NCI-H345 treated with DMSO at 0.1 percent for 48 hours (cell line): ENCODE measurements at regions not wholly inside any gene's neighbourhood (a gene's known extent, or its start where the extent isn't known, plus 50 kb on each side); places are given as distances from the start of the nearest gene placed in this dataset.
A peak's percentile ranks its signal among the peaks of the same experiment; 100 is the strongest.
"Not testable (repeated sequence)": the region's sequence is repeated elsewhere in the genome, so short reads cannot be mapped to it uniquely, and the experiment has no call there.

Experiments
- DNase-seq: peaks from one replicate; lab custom pipeline; 2025; ENCODE audit not compliant: unreplicated experiment; lab: John Stamatoyannopoulos, UW

DNA sequence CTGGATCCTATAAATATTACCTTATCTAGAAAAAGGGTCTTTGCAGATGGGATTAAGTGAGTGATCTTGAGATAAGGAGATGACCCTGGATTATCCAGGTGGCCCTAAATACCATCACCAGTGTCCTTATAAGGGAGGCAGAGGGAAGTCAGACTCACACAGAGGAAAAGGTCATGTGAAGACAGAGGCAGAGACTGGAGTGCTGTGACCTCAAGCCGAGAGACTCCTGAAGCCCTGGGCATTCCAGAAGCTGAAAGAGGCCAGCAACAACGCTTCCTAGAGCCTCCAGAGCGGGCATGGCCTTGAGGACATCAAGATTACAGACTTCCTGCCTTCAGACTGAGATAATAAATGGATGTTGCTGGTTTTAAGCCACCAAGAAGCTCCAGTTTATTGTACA, 118.8 kb downstream of the ATPSCKMT start:
- DNase-seq: no peak

DNA sequence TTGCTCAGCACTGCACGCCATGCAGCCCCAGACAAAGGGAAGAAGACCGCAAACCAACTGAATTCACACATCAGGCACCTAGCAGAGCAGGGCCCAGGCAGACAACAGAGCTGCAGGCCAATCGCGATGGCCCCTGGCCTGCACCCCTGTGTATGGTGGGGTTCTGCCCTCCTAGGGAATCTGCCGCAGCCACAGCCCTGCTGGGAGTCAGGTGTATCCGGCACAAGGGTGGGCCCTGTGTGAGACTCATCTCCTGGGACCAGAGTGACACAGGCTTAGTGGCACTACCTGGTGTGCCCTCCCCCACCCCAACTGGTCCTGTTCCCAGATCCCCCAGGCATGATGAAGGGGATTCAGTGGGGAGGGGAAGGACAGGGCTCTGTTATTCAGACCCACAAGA, 122.8 kb downstream of the ATPSCKMT start:
- no peak for DNase-seq

DNA sequence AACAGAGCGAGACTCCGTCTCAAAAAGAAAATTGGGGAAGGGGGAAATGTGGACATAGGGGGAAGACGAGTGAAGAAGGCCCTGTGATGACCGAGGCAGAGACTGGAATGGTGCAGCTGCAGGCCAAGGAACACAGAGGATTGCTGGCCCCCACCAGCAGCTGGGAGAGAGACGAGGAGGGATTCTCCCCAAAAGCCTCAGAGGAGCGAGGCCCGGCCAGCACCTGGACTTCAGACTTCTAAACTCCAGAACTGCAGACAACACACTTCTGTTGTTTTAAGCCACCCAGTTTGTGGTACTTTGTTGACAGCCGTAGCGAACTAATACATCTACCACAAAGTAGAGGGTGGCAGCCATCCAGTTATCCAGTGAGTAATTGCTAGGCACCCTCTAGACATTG, 124.6 kb downstream of the ATPSCKMT start:
- no peak for DNase-seq

DNA sequence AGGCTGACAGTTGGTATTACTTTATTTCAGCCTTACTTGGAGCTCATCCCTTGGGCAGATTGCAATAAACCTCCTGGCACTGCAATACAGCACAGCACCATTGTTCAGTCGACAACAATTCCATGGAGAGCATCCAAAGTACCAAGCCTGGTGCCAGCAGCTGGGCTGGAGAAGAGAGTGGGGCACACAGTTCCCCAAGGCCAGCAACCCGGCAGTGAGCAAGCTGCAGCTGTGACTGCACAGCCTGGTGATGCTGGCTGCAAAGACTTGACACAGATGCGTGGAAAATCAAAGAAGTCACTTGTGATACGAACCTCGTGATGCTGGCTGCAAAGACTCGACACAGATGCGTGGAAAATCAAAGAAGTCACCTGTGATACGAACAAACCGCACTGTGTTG, 125.4 kb downstream of the ATPSCKMT start:
- no peak for DNase-seq

DNA sequence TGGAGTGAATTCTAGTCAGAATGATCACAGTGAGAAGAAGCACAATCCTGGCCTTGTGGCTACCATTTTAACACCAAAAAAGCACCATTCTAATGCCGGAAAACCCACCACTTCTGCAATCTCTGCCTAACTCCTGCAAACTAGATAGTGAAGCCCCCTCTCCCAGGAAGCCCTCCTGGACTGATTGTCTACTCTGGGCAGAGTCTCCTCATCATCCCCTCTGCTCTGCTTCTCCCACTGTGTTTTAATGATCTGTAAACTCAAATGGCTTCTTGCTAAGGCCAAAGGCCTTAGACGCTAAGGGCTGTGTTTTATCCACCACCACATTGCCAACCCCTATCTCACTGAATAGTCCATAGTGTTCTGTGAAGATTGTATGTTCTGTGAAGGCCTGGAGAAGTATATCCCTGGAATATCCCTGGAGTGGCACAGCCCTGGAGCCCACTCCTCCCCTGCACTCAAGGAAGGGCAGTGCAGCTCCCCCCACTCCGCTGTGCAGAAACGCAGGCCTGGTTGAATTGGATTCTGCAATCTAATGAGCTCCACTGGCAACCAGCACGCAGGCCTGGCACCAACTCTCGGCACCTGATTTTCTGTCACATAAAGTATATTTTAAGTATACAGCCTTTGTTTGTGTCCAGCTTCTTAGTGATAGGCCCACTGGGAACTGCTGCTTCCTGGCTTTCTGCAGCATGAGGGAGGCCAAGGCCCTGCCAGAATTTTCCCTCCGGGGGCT, 126.3 kb downstream of the ATPSCKMT start:
- no peak for DNase-seq

DNA sequence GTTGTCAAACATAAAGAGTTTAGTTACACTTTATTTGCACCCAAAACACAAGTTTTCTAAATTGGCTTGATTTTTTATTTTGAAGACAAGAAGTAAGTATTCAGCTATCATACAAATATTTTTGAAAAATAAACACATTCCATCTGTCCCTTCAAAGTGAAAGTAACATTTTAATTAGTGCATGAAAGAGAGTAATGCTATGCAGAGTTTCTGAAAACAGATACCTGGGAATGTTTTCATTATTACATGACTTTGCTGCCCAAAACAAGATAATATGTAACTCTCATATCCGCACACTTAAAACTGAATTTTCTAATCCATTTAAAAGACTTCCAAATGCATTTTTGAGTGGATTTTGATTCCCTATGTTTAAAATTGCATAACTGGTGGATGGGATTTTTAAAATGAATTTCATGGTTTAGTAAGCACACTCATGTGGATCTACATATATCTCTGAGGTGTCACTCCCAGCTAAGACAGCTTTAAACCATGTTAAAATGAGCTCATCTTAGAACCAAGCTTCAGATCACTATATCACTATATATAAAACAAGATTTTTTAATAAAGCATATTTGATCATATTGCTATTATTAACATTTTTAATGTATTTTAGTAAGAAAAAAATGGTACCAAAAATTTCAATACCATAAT, 127.5 kb downstream of the ATPSCKMT start:
- no peak for DNase-seq

DNA sequence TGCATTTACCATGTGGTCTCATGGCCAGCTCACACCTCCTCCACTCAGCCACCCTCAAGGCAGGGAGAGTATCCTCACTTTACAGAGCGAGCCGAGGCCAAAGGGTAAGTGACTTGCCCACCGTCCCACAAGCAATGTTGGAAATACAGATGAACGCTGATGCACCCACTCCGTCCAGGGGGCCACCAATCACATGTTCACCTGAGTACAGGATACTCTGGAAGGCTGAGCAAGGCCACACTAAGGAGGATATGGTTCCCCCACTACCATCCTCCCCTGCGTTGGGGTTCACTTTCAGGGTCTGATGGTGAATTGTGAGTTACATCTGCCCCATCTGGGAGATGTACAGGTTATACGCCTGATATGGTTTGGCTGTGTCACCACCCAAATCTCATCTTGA, 128.8 kb downstream of the ATPSCKMT start:
- no peak for DNase-seq

DNA sequence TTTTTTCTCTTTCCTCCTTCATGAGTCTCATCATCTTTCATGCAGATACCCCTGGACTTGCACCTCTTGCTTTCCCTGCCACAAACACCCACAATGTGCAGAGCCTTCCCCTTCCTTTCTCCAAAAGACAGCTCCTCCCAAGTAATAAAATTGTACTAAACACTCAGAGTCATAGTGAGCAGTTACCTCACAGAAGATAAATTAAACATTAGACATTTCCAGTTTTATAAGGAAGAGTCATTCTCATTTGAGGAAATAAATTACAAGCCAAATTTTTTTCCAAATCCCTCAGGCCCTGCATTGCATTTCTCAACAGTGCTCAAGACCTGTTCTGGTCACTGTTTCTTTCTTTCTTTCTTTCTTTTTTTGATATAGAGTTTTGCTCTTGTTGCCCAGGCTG, 131.5 kb downstream of the ATPSCKMT start:
- no peak for DNase-seq

DNA sequence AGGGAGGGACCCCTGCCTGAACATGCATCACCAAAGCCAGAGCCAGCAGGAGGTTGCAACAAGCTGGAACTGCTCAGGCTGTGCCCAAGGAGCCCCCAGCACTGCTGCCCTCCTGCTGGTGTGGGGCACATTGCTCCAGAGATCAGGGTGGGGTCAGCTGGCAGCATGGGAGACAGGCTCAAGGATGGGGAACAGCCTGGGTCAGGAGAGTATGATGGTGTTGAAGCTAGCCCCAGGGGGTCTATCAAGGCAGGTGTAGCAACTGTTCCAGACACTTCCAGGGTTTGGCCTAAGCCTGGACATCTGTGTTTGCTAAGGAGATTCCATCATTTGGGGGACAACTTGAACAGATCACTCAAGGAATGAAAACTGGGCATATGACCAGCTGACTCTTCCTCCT, 133.1 kb downstream of the ATPSCKMT start:
- no peak for DNase-seq

DNA sequence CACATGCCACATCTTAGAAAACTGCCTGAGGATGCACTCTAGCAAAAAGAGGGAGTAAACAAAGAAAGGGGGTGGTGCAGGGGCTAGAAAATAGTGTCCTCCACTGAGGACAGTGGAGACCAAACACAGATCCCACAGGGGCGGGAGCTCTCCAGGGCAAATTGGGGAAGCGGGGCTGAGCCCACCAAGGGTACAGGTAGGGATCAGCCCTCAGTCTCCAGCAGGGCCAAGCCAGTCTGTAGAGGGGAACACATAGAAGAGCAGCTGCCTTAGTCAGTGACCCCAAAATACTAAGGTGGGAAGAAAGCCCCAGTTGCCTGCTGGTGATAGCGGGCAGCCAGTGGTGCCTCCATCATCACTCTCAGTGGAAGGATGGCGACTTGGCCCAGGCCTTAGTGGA, 134.0 kb downstream of the ATPSCKMT start:
- no peak for DNase-seq

DNA sequence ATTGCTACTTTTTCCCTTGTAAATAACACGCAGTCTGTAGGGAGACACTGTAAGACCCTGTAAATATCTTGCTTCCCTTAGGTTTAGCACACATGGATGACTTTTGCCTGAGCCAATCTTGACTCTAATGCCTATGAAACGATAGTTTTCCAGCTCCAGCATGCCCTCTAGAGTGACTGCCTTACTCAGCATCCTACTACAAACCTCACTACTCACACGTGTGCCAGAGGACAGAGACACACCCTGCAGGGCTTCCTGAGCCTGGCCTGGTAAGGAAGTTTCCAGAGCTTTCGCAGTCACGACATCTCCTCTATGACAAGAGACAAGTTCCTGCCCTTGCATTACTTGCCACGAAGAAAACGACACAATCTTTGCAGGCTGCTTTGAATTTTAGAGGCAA, 138.1 kb downstream of the ATPSCKMT start:
- no peak for DNase-seq

DNA sequence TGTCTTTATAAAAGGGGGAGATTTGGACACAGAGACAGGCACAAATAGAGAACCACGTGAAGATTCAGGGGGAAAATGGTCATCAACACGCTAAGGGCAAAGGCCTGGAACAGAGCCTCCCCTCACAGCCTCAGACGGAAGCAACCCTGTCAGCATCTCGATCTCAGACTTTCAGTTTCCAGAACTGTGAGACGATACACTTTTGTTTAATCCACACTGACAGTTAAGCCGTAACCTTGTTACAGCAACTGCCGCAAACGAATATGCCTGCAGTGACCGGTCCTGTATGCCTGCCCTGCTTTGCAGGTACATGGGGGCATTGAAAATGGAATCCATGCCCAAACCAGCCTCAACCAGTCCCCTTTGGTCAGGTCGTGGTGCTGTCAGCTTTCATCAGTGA, 139.5 kb downstream of the ATPSCKMT start:
- no peak for DNase-seq

DNA sequence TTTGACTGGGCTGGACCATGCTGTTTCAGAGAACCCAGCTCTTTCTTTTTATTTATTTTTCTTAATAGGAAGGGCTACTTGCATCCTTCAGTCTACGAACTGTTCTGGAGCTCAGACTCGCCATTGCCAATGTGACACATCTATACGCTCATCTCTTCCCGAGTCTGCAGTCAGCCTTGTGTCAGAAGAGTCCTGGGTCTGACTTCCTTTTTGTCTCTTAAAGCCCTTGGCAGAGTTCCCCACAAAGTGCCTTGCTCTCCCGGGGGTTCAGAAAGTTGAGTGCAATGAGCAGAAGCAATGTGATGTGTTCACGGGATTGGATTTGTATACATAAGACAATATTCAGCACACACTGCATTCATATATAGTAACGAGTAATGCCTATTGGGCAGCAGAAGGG, 140.4 kb downstream of the ATPSCKMT start:
- DNase-seq: no peak

DNA sequence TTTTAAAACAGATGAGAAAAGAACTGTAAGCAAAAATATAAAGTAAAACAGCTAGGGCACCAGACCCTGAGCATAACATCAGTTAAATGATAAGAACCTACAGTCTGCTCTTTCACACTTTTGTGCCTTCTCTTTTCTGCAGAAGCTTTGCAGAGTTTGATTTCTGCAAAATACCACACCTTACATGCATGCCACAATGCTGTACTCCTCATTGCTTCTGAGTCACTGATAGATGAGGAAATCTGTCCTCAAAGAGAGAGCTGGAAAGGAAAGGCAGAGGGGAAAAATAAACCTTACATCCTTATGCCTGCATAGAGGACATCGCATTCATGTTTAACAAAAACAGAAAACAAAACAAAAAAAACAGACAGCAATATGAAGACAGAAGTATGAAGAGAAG, 142.9 kb downstream of the ATPSCKMT start:
- no peak for DNase-seq

DNA sequence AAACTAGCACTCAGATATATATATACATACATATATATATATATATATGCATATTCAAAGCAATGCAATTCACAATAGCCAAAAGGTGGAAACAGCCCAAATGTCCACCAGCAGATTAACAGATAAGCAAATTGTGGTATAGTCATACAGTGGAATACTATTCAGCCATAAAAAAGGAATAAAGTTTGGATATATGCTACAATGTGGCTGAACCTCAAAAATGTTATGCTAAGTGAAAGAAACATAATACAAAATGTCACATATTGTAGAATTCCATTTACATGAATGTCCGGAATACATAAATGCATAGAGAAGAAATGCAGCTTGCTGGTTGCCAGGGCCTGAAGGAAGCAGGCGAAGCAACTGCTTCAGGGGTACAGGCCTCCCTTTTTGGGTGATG, 143.4 kb downstream of the ATPSCKMT start:
- DNase-seq: no peak

DNA sequence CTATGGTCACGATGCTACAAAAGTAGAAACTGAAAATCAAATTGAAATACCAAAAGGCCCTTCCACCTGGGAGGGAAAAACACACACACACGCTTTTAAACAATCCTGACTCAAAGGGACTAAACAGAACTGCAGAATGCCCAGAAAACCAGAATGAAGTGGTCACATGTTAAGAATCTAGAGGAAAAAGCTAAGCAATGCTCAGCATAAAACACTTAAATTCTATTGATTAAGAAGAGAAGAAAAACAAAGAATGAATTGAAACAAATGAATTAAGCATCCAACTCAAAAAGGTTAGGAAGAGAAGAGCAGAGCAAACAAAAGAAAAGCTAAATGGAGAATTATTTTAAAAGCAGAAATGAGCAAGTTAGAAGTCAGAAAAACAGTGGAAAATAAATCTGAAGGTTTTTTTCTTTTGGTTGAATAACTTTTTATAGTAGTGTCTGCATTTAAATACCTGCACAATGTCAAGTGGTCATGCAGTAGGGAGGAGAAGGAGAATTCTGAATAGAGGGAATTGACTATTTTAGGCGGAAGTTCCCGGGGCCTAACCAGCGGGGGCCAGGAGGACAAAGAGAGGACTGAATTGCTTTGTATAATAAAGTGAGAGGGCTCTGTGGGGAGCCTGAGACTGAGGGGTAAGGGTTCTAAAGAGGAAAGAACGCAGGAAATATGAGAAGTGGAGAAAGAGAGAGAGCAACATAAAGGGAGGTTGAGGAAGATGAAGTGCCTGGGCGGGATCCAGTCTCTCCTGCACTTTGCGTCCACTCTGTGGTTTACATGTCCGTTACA, 146.8 kb downstream of the ATPSCKMT start:
- peak; percentile 68 for DNase-seq

DNA sequence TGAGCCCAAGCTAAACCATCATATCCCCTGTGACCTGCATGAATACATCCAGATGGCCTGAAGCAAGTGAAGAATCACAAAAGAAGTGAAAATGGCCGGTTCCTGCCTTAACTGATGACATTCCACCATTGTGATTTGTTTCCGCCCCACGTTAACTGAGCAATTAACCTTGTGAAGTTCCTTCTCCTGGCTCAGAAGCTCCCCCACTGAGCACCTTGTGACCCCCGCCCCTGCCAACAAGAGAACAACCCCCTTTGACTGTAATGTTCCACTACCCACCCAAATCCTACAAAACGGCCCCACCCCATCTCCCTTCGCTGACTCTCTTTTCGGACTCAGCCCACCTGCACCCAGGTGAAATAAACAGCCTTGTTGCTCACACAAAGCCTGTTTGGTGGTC, 147.5 kb downstream of the ATPSCKMT start:
- DNase-seq: not testable (repeated sequence)

DNA sequence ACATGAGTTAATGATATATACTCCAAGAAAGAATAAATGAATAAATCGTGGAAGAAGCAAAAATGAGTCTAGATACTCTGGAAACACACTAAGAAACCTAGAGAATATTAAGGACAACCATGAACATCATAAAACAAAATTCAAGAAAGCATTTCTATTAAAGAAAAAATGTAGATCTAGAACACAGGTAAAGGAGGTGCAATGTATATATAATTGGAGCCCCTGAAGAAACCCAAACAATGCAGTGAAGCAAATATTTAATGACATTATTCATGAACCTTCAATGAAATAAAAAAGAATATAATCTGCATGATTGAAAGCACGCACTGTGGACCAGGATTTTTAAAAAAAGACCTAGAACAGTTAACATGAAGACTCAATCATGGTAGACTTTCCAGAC, 150.1 kb downstream of the ATPSCKMT start:
- no peak for DNase-seq

DNA sequence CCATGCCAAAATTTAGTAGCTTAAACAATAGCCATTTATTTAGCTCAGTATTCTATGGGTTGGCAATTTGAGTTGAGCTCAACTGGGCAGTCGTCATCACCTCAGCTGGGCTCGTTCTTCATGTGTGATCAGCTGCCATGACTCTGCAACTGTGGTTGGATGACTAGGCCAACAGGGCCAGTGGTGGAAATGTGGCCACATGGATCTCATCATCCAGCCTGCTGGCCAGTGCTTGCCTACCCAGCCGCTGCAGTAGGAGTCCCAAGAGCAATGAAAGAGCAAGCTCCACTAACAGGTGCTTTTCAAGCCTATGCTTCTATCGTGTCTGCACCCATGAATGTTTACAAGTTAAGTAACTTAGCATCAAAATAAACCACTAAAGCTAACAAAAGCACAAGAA, 158.0 kb downstream of the ATPSCKMT start:
- no peak for DNase-seq

DNA sequence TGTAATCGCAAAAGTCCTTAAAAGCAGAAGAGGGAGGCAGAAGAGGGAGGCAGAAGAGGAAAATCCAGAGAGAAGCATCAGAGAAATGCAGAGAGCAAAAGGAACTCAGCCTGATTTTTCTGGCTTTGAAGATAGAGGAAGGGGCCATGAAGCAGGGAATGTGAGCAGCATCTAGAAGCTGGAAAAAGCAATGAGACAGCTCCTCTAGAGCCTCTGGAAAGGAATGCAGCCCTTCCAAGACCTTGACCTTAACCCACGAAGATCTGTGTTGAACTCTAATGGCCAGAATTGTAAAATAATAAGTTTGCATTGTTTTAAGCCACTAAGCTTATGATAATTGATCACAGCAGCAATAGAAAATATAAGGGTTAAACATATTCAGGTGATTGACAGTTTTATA, 159.6 kb downstream of the ATPSCKMT start:
- DNase-seq: no peak

DNA sequence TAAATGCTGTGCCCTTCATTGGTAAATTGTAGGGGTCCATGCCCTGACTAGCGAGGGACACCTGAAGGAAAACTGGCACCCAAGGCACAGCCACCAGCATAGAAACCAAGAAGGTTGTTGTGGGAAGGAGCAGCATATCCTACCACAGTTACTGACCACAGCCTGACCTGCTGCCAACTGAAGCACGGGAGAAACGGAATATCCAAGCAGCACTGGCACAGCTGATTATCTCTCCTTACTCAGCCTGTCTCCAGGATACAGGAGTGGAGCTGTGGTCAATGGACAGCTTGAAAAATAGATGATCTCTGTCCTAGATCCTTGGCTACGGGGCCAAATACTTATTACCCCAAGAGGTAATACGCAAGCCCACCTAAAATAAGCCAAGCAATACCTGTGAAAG, 164.5 kb downstream of the ATPSCKMT start:
- DNase-seq: no peak

DNA sequence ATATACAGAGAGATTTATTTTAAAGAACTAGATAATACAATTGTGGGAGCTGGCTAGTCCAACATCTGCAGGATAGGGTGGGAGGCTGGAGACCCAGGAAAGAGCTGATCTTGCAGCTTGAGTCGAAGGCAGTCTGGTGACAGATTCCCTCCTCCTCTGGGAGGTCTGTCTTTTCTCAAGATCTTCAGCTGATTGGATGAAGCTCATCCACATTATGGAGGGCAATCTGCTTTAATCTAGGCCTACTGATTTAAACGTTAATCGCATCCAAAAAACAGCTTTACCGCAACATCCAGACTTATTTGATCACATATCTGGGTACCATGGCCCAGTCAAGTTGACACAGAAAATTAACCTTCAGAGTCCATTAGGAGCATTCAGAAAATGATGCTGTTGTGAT, 168.1 kb downstream of the ATPSCKMT start:
- DNase-seq: no peak
